A673 (cell line): ENCODE measurements at regions not wholly inside any gene's neighbourhood (a gene's known extent, or its start where the extent isn't known, plus 50 kb on each side); places are given as distances from the start of the nearest gene placed in this dataset.

Source experiments
- BruUV-seq: library from RNA; stranded (reverse); fragments of 400-500 nt; replicated peaks from 2 replicates; lab custom pipeline; 2021; lab: Mats Ljungman, UMichigan
- CTCF ChIA-PET: fragments of 300-600 bp; sonication (Branson Sonifier 250); formaldehyde crosslinking; loops from one replicate; lab custom pipeline; 2022; ENCODE audit warnings: antibody characterized with exemption; lab: Charles Lee
- POLR2A ChIA-PET: fragments of 300-600 bp; sonication (Branson Sonifier 250); formaldehyde crosslinking; loops from one replicate; lab custom pipeline; 2022; ENCODE audit warnings: antibody characterized with exemption; ENCODE audit not compliant: low non-redundant PET; lab: Charles Lee
- DNase-seq: peaks from one replicate; pipeline ENCODE4 v3.0.0-alpha.2; 2015; ENCODE audit warnings: low spot score
- H3K27ac ChIP-seq: fragments of 200-600 bp; sonication (generic); 2 replicates; pipeline ENCODE4 v1.5.1; 2016; ENCODE audit warnings: mixed run types, low read depth, mild to moderate bottlenecking, mixed read lengths, antibody characterized with exemption, low read length; ENCODE audit not compliant: poor library complexity, severe bottlenecking
- H3K27me3 ChIP-seq: fragments of 200-600 bp; sonication (generic); replicated peaks from 2 replicates; pipeline ENCODE4 v1.6.1; 2017; ENCODE audit warnings: mixed run types, low read depth, mild to moderate bottlenecking, mixed read lengths, antibody characterized with exemption, low read length; ENCODE audit not compliant: insufficient read depth, poor library complexity
- H3K36me3 ChIP-seq: fragments of 200-600 bp; sonication (generic); 2 replicates; pipeline ENCODE4 v1.6.1; 2016; ENCODE audit warnings: mixed run types, mild to moderate bottlenecking, mixed read lengths, antibody characterized with exemption, low read length; ENCODE audit not compliant: insufficient read depth, poor library complexity, severe bottlenecking
- H3K4me1 ChIP-seq: fragments of 200-600 bp; sonication (generic); 2 replicates; pipeline ENCODE4 v1.6.1; 2017; ENCODE audit warnings: mixed run types, mild to moderate bottlenecking, mixed read lengths, antibody characterized with exemption, low read length; ENCODE audit not compliant: insufficient read depth, poor library complexity, severe bottlenecking
- H3K4me3 ChIP-seq: fragments of 200-600 bp; sonication (generic); 2 replicates; pipeline ENCODE4 v1.5.1; 2016; ENCODE audit warnings: low read depth, mixed run types, mild to moderate bottlenecking, mixed read lengths, low read length; ENCODE audit not compliant: poor library complexity, severe bottlenecking
- H3K9me3 ChIP-seq: fragments of 200-600 bp; sonication (generic); 2 replicates; pipeline ENCODE4 v1.6.1; 2016; ENCODE audit warnings: mixed run types, low read depth, mild to moderate bottlenecking, mixed read lengths, antibody characterized with exemption, low read length; ENCODE audit not compliant: poor library complexity, severe bottlenecking
- CTCF ChIP-seq: fragments of 300-800, 200-600 bp; sonication (generic); conservative IDR thresholded peaks from 2 replicates; pipeline ENCODE4 v1.5.1; 2017; ENCODE audit warnings: low read depth, mild to moderate bottlenecking, antibody characterized with exemption, low read length, moderate library complexity, mixed read lengths
- EZH2 ChIP-seq: fragments of 200-600 bp; sonication (generic); IDR thresholded peaks from 2 replicates; pipeline ENCODE4 v1.6.1; 2017; ENCODE audit warnings: borderline replicate concordance, low read depth, mild to moderate bottlenecking, mixed read lengths, antibody characterized with exemption, low read length; ENCODE audit not compliant: poor library complexity, severe bottlenecking
- intact Hi-C: fragments of 100-400 bp; cut with micrococcal nuclease; formaldehyde crosslinking; loops from one replicate; pipeline ENCODE4 v1.10.0; 2022; ENCODE audit not compliant: unreplicated experiment

GRCh38 chr12:114921781-114922180 lies 237.8 kb upstream of the TBX3 start:
- no peak for DNase-seq
- POLR2A ChIA-PET = no interaction called here
- intact Hi-C loops = no loop called here
- Histone ChIP-seq H3K36me3 (no peaks in the 10 kb centered on the region), H3K4me3 (no peak overlapping the region), H3K27me3 (no peaks in the 10 kb centered on the region), H3K27ac (no peak overlapping the region), H3K4me1 (no peaks in the 10 kb centered on the region), H3K9me3 (peaks cover 27% of the 10 kb centered on the region)
- CTCF ChIA-PET = no interaction called here
- TF ChIP-seq CTCF (no peak), EZH2 (no peak)
- BruUV-seq = no TSS peak

- TF ChIP-seq EZH2 = no peak
- TF ChIP-seq CTCF = no peak
- ChIA-PET POLR2A (no interaction called here), CTCF (no interaction called here)
- intact Hi-C loops = no loop called here
- H3K9me3 ChIP-seq = peaks cover 23% of the 10 kb centered on the region
- no peaks in the 10 kb centered on the region for H3K4me1 ChIP-seq
- H3K4me3 ChIP-seq = no peak overlapping the region
- BruUV-seq = no TSS peak
- no peaks in the 10 kb centered on the region for H3K27me3 ChIP-seq
- H3K27ac ChIP-seq = no peak overlapping the region
- H3K36me3 ChIP-seq = no peaks in the 10 kb centered on the region
- DNase-seq = no peak
These were observed 237.0 kb upstream of the TBX3 start for GRCh38 chr12:114920771-114921554.

- Histone ChIP-seq H3K27ac (no peak overlapping the region), H3K9me3 (peaks cover 15% of the 10 kb centered on the region), H3K4me1 (no peaks in the 10 kb centered on the region), H3K36me3 (no peaks in the 10 kb centered on the region), H3K27me3 (no peaks in the 10 kb centered on the region), H3K4me3 (no peak overlapping the region)
- intact Hi-C loops = no loop called here
- ChIA-PET POLR2A (no interaction called here), CTCF (no interaction called here)
- TF ChIP-seq EZH2 = no peak
- TF ChIP-seq CTCF = no peak
- no peak for DNase-seq
- no TSS peak for BruUV-seq
These were observed 235.5 kb upstream of the TBX3 start for GRCh38 chr12:114919479-114919878.
